ENCODE measurements at regions not wholly inside any gene's neighbourhood (a gene's known extent, or its start where the extent isn't known, plus 50 kb on each side); places are given as distances from the start of the nearest gene placed in this dataset.
A peak's percentile ranks its signal among the peaks of the same experiment; 100 is the strongest.

GRCh38 chr16:85461814-85462713 is 151.1 kb upstream of the GSE1 start:
- intact Hi-C loops (cut with micrococcal nuclease; ENCODE audit: unreplicated experiment) = no loop called here
- no peaks in the 10 kb centered on the region for H3K36me3 ChIP-seq (ENCODE audit: control insufficient read depth, insufficient read depth, low read length)
- ChIA-PET POLR2A (no interaction called here), CTCF (interaction anchor here (0.7 to 1.1 kb wide), 3 partner anchors 46 to 118 kb away, joined by 3 to 9 read pairs (median 4); no protein-coding TSS in a partner anchor)
- H3K4me3 ChIP-seq (ENCODE audit: low read depth in 2 of 2, low read length in 2 of 2) = peak overlapping the region; percentile 24 to 36
- peaks cover 66% of the 10 kb centered on the region for H3K4me1 ChIP-seq (ENCODE audit: control insufficient read depth, insufficient read depth, low read length)
- no TSS peak for BruUV-seq (replicated peaks)
- H3K9me3 ChIP-seq (ENCODE audit: control insufficient read depth, insufficient read depth, low read depth, low read length) = no peaks in the 10 kb centered on the region
- in situ Hi-C loops (cut with HindIII; ENCODE audit: low pct_unique_long_range_greater_than_20kb, low sequenced_read_pairs) = no loop called here
- TF ChIP-seq TCF7L2 (IDR thresholded peaks at IDR 0.05; ENCODE audit: low read depth, low read length) (no peak), CTCF (IDR thresholded peaks at IDR 0.05) (no peak), SIN3A (IDR thresholded peaks at IDR 0.05; ENCODE audit: borderline replicate concordance, insufficient read depth, low read depth, low read length) (no peak), POLR2AphosphoS5 (IDR thresholded peaks at IDR 0.05; ENCODE audit: low read depth, low read length) (no peak), REST (IDR thresholded peaks at IDR 0.05; ENCODE audit: insufficient read depth in 1 of 2, low read depth in 2 of 2, low read length in 1 of 2) (no peak)
- H3K27me3 ChIP-seq (ENCODE audit: control insufficient read depth, insufficient read depth, low read length) = no peaks in the 10 kb centered on the region
- no peak for DNase-seq (ENCODE audit: low read depth, low spot score)
- H3K27ac ChIP-seq (ENCODE audit: low read length) = peak overlapping the region; percentile 34; the same call in 1 of the 2 replicates
- peak; percentile 36 for ATAC-seq

- POLR2A ChIA-PET = no interaction called here
- Histone ChIP-seq H3K27me3 (ENCODE audit: control insufficient read depth, insufficient read depth, low read length) (no peaks in the 10 kb centered on the region), H3K4me1 (ENCODE audit: control insufficient read depth, insufficient read depth, low read length) (peaks cover 57% of the 10 kb centered on the region), H3K4me3 (ENCODE audit: low read depth in 2 of 2, low read length in 2 of 2) (peak overlapping the region in 1 of 2 experiments; percentile 16; a peak in 1 of 4 replicates), H3K27ac (ENCODE audit: low read length) (no peak overlapping the region), H3K36me3 (ENCODE audit: control insufficient read depth, insufficient read depth, low read length) (no peaks in the 10 kb centered on the region), H3K9me3 (ENCODE audit: control insufficient read depth, insufficient read depth, low read depth, low read length) (no peaks in the 10 kb centered on the region)
- TF ChIP-seq TCF7L2 (IDR thresholded peaks at IDR 0.05; ENCODE audit: low read depth, low read length) (no peak), POLR2AphosphoS5 (IDR thresholded peaks at IDR 0.05; ENCODE audit: low read depth, low read length) (no peak), SIN3A (IDR thresholded peaks at IDR 0.05; ENCODE audit: borderline replicate concordance, insufficient read depth, low read depth, low read length) (no peak), CTCF (IDR thresholded peaks at IDR 0.05) (no peak), REST (IDR thresholded peaks at IDR 0.05; ENCODE audit: insufficient read depth in 1 of 2, low read depth in 2 of 2, low read length in 1 of 2) (no peak)
- BruUV-seq (replicated peaks) = no TSS peak
- in situ Hi-C loops (cut with HindIII; ENCODE audit: low pct_unique_long_range_greater_than_20kb, low sequenced_read_pairs) (no loop called here), intact Hi-C loops (cut with micrococcal nuclease; ENCODE audit: unreplicated experiment) (no loop called here)
- ATAC-seq (no peak), DNase-seq (ENCODE audit: low read depth, low spot score) (no peak)
- CTCF ChIA-PET = no interaction called here
Observed at GRCh38 chr16:85462714-85463611, 150.2 kb upstream of the GSE1 start.
